GM21367 (cell line): ENCODE measurements at regions not wholly inside any gene's neighbourhood (a gene's known extent, or its start where the extent isn't known, plus 50 kb on each side); places are given as distances from the start of the nearest gene placed in this dataset.

ENCODE experiments used
- ATAC-seq: cut with Tn5 transposase; IDR thresholded peaks from one replicate; pipeline ENCODE4 v1.9.1; 2021; ENCODE audit not compliant: unreplicated experiment

- ATAC-seq, result no peak
Observed at GRCh38 chr5:138626333-138626944, 51.2 kb upstream of the HSPA9 start.

- ATAC-seq, result no peak
Observed at GRCh38 chr5:138625134-138625533, 49.9 kb upstream of the HSPA9 start.
